ENCODE measurements at regions not wholly inside any gene's neighbourhood (a gene's known extent, or its start where the extent isn't known, plus 50 kb on each side); places are given as distances from the start of the nearest gene placed in this dataset.
"Not testable (repeated sequence)": the region's sequence is repeated elsewhere in the genome, so short reads cannot be mapped to it uniquely, and the experiment has no call there.

DNA sequence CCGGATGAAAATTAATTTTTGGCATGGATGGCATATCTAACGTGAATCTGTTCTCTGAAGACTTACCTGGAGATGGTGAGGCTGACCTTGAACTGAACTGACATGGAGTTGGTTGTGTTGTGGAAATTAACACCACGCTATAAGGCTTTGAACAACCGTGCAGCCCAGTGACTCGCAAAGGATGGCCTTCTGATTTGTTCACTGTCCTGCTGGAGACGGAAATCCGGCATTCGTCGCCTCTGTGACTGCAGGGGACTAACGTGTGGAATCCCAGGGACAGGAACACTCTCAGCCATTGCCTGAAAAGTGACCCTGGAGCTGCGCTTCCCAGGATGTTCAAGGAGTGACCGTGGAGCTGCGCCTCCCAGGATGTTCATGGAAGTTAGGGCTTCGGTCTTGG, 100.3 kb downstream of the NPIPB11 start:
- H3K36me3 ChIP-seq (ENCODE audit: control insufficient read depth in 2 of 2, insufficient read depth in 1 of 2, low read length in 2 of 2), result no peaks in the 10 kb centered on the region
- TF ChIP-seq ZSCAN4 (tag by site-specific recombination; IDR thresholded peaks at IDR 0.05) (no peak), ZNF768 (tag by site-specific recombination; IDR thresholded peaks at IDR 0.05) (no peak), FEZF1 (tag by site-specific recombination; IDR thresholded peaks at IDR 0.05) (no peak), ZNF645 (tag by site-specific recombination; IDR thresholded peaks at IDR 0.05) (no peak), ZNF791 (tag by site-specific recombination; IDR thresholded peaks at IDR 0.05) (no peak), ZSCAN30 (tag by site-specific recombination; IDR thresholded peaks at IDR 0.05) (no peak), ZNF37A (tag by site-specific recombination; IDR thresholded peaks at IDR 0.05) (no peak), ZNF19 (tag by site-specific recombination; IDR thresholded peaks at IDR 0.05; ENCODE audit: low read depth) (no peak), ZNF639 (tag by site-specific recombination; IDR thresholded peaks at IDR 0.05) (no peak), ZNF302 (tag by site-specific recombination; IDR thresholded peaks at IDR 0.05; ENCODE audit: low read depth) (no peak), PRDM10 (tag by site-specific recombination; IDR thresholded peaks at IDR 0.05) (no peak), ZNF549 (tag by site-specific recombination; IDR thresholded peaks at IDR 0.05) (no peak), ZNF16 (tag by site-specific recombination; IDR thresholded peaks at IDR 0.05; ENCODE audit: low read depth) (no peak), ZNF426 (tag by site-specific recombination; IDR thresholded peaks at IDR 0.05) (no peak), GLIS2 (tag by site-specific recombination; IDR thresholded peaks at IDR 0.05) (no peak), ZNF132 (tag by site-specific recombination; IDR thresholded peaks at IDR 0.05; ENCODE audit: borderline replicate concordance) (no peak), HOXA7 (CRISPR knock-in tag; IDR thresholded peaks at IDR 0.05; ENCODE audit: borderline replicate concordance) (no peak), ZNF514 (tag by site-specific recombination; IDR thresholded peaks at IDR 0.05) (no peak)
- TF ChIP-seq, protein P1, sequence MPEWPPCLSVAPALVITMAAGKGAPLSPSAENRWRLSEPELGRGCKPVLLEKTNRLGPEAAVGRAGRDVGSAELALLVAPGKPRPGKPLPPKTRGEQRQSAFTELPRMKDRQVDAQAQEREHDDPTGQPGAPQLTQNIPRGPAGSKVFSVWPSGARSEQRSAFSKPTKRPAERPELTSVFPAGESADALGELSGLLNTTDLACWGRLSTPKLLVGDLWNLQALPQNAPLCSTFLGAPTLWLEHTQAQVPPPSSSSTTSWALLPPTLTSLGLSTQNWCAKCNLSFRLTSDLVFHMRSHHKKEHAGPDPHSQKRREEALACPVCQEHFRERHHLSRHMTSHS (tag by site-specific recombination; IDR thresholded peaks at IDR 0.05), result no peak
- CTCF ChIA-PET, result no interaction called here
- H3K27ac ChIP-seq (ENCODE audit: extremely low read depth, low read depth, low read length), result no peak overlapping the region
- H3K4me1 ChIP-seq (ENCODE audit: control insufficient read depth, insufficient read depth, low read length), result no peaks in the 10 kb centered on the region
- H3K4me3 ChIP-seq (ENCODE audit: low read depth, low read length), result no peak overlapping the region
- no peaks in the 10 kb centered on the region for H3K9me3 ChIP-seq (ENCODE audit: control insufficient read depth, insufficient read depth, low read depth, low read length)
- POLR2A ChIA-PET, result no interaction called here

GRCh38 chr16:29305018-29305417, 101.5 kb downstream of the NPIPB11 start:
- H3K4me1 ChIP-seq (ENCODE audit: control insufficient read depth, insufficient read depth, low read length); H3K9me3 ChIP-seq (ENCODE audit: control insufficient read depth, insufficient read depth, low read depth, low read length); H3K4me3 ChIP-seq (ENCODE audit: low read depth, low read length); H3K27ac ChIP-seq (ENCODE audit: extremely low read depth, low read depth, low read length); H3K36me3 ChIP-seq (ENCODE audit: control insufficient read depth in 2 of 2, insufficient read depth in 1 of 2, low read length in 2 of 2); POLR2A ChIA-PET; CTCF ChIA-PET: not testable (repeated sequence)
